GM12865 (cell line): ENCODE measurements at regions not wholly inside any gene's neighbourhood (a gene's known extent, or its start where the extent isn't known, plus 50 kb on each side); places are given as distances from the start of the nearest gene placed in this dataset.

Source experiments
- DNase-seq: peaks from one replicate; pipeline ENCODE4 v3.0.0; 2010; ENCODE audit warnings: low read depth
- H3K4me3 ChIP-seq: 2 replicates; pipeline ENCODE4 v1.5.1; 2011; ENCODE audit warnings: mild to moderate bottlenecking, low read depth, low read length, control low read depth
- TF ChIP-seq, protein P1 (sequence below): IDR thresholded peaks from 2 replicates; pipeline ENCODE4 v1.5.1; 2011; ENCODE audit warnings: low read length, control low read depth, low read depth, inconsistent platforms; ENCODE audit not compliant: insufficient read depth; ENCODE audit errors: missing control alignments

DNA sequence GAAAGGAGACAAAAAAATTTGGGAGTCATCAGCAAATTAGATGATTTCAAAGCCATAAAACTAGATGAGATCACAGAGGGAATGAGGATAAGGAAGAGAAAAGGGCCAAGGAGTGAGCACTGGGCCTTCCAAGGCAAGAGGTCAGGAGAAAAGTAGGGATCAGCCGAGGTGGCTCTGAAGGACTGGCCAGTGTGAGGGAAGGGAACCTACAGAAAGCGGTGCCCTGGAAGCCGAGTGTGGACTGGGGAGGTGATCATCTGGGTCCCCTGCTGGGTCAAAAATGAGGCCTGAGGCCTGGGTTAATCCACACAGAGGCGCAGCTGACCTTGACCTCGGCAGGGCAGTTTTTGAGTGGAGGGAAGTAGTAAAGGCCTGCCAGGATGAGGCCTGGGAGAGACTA is 133.8 kb downstream of the SMIM20 start:
- no peak overlapping the region for H3K4me3 ChIP-seq
- DNase-seq: no peak
- TF ChIP-seq, protein P1, sequence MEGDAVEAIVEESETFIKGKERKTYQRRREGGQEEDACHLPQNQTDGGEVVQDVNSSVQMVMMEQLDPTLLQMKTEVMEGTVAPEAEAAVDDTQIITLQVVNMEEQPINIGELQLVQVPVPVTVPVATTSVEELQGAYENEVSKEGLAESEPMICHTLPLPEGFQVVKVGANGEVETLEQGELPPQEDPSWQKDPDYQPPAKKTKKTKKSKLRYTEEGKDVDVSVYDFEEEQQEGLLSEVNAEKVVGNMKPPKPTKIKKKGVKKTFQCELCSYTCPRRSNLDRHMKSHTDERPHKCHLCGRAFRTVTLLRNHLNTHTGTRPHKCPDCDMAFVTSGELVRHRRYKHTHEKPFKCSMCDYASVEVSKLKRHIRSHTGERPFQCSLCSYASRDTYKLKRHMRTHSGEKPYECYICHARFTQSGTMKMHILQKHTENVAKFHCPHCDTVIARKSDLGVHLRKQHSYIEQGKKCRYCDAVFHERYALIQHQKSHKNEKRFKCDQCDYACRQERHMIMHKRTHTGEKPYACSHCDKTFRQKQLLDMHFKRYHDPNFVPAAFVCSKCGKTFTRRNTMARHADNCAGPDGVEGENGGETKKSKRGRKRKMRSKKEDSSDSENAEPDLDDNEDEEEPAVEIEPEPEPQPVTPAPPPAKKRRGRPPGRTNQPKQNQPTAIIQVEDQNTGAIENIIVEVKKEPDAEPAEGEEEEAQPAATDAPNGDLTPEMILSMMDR: no peak

DNA sequence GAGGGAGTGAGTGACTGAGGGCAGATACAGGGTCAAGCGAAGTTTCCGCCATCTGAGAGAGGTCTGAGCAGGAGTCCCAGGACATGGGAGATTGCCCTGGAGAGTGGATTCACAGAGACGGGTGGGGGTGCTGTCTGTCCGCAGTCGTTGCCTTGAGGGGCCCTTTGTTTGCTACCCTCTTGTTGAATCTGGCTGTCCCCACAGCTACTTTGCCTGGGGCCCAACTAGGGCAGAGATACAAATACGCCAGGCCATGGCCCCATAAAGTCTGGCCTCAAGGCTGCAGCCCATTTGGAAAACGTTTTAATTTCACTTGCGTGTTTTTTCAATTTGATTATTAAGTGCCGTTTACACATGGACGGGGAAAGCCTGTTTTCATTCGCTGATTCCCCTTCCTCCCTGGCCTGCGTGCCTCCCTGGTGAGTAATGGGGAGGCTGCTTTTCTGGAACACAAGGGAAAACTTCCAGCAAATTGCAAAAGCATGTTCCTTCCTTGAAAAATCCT is 134.4 kb downstream of the SMIM20 start:
- H3K4me3 ChIP-seq: no peak overlapping the region
- TF ChIP-seq, protein P1: no peak
- no peak for DNase-seq

DNA sequence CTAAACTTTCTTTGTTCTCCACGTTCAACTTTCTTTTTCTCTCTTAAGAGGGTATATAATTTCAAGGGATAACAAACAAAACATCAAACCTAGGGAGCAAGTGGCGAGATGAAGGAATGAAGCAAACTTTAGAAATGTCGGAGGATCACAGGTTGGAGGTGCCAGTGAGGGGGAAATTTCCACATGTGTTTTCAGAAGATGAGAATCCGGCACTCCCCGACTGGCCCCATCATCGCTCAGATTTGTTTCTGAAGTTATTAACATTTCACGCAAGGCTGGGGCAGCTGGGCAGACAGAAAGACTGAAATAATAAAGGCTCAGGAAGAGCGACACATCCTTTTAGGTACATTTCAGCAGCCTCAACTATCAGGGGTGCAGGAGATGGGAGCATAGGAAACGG is 134.9 kb downstream of the SMIM20 start:
- no peak overlapping the region for H3K4me3 ChIP-seq
- DNase-seq: no peak
- TF ChIP-seq, protein P1: no peak

DNA sequence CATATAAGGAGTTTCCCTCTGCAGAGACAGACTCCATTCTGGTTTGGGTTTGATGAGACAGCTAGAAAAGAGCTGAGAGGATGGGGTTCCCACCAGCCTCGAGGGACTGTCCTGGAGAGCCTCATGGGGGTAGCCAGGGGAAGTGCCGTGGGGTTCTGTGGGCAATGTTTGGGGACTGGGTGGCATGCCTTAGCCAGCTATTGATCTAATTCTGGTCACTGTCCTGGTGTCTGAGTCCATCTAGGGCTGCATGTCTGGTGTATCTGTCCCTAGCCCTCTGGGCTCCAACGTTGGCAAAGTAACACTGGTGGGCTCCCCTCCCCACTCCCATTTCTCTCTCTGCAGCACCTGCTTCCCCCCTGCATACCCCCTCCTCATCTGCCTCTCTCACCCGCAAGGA is 135.4 kb downstream of the SMIM20 start:
- TF ChIP-seq, protein P1: no peak
- DNase-seq: peak; percentile 29
- no peak overlapping the region for H3K4me3 ChIP-seq

DNA sequence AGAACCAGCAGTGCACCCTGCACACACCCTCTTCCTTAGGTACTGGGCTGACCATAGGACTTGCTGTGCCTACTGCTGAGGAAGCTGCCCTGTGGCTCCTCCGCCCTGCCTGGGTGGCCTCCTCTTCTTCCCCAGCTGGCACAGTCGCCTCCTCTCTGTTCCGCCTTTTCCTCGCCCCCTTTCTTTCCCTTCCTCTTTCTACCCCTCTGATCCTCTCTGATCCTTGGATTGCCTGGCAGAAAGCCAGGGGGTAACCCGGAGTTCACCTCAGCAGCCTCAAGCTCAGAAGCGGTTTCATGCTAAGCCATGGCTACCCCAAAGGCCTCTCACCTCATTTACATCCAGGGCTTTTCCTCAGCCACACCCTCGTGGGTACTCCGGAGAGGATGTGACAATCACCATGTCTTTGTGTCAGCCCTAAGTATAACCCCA is 136.2 kb downstream of the SMIM20 start:
- TF ChIP-seq, protein P1: no peak
- peak; percentile 54 for DNase-seq
- H3K4me3 ChIP-seq: no peak overlapping the region

DNA sequence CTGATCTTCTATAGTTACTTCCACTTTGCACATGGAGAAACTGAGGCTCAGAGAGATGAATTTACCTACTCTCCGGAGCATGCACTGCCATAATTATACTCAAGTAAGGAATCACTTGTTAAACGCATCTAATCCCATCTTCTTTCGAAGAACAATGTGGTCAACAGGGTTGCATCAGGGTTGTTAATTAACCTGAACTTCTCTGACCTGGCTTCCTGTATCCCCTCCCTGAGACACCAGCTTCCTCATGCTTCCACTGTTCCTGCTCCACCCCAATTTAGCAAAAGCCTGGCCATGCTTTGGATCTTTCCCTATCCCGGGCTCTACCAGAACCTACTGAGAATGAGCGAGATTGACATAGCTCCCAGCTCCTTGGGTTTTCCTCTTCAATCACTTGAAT is 136.7 kb downstream of the SMIM20 start:
- no peak for DNase-seq
- no peak overlapping the region for H3K4me3 ChIP-seq
- TF ChIP-seq, protein P1: no peak

DNA sequence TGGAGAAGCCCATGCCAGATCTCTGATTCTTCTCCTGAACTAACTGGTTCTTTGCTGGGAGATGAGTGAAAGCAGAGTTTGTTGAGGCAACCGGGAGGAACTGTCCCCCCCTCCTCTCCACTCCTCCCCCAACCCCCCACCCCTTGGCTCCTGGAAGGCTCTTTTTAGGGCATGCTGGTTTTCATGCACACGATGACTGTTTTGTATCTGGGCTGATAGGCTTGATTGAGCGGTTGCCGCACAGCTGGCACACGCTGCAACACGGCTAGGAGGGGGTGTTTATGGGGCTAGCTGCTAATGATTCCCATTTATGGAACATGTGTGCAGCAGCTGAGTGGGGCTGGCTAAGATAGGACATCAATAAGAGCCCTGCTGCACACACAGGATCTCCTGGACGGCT is 137.2 kb downstream of the SMIM20 start:
- TF ChIP-seq, protein P1: no peak
- DNase-seq: no peak

More for the DNA sequence above, 137.2 kb downstream of the SMIM20 start:
- no peak overlapping the region for H3K4me3 ChIP-seq
